HG02840 (cell line): ENCODE measurements at regions not wholly inside any gene's neighbourhood (a gene's known extent, or its start where the extent isn't known, plus 50 kb on each side); places are given as distances from the start of the nearest gene placed in this dataset.
"Not testable (repeated sequence)": the region's sequence is repeated elsewhere in the genome, so short reads cannot be mapped to it uniquely, and the experiment has no call there.

Experiments used
- ATAC-seq: cut with Tn5 transposase; IDR thresholded peaks from one replicate; pipeline ENCODE4 v1.9.1; 2021; ENCODE audit warnings: mild to moderate bottlenecking, moderate library complexity, moderate number of reproducible peaks; ENCODE audit not compliant: unreplicated experiment, low FRiP score

DNA sequence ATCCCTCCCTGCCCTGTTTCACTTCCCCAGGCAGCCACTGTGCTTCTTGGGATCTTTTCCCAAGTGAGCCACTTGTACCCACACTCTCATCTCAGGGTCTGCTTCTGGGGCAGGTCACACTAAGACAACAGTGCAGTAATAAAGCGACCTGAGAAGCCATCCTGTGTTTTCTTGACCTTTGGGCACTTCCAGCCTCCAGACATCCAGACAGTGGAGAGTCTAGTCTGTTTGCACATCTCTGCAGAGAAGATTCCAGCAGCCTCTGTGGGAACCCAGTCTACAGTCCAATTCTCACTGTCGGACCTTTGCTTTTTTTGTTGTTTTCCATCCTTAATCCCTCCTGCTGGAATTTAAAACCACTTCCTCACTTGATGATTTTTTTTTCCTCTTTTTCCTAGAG lies 50.3 kb upstream of the ATP6AP2 start:
- no peak for ATAC-seq

DNA sequence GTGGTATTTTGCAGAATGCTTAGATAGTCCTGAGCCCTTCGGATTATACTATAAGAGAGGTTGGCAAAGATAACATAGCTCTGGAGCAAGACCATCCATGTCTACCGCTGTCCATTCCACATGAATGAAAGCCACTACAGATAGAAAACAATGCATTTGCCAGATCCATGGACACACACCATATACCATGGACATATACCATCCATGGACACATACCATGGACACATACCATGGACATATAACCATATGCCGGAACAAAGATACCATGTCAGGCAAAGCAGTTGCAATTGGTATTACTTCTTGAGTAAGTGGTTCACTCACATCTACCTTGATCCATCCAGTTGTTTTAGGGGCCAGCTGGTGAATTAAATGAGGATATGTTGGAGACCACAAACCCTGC lies 53.2 kb upstream of the ATP6AP2 start:
- ATAC-seq: no peak

DNA sequence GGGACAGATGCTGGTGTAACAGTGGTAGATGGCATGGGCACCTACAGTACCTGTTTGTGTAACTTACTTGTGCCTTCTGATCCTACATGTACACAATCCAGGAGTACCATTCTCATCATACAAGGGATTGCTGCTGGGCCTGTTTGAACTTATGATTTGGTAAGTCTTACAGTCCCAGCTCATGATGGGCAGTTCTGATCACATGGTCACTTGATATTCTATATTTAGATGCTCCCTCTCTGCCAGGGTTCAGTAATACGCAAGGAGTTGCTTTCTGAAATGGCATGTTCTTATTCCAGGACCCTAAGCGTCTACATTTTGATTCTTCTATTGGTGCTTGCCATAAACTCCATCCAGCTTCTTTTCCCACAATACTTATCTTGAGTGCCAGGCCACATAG lies 54.4 kb upstream of the ATP6AP2 start:
- no peak for ATAC-seq

DNA sequence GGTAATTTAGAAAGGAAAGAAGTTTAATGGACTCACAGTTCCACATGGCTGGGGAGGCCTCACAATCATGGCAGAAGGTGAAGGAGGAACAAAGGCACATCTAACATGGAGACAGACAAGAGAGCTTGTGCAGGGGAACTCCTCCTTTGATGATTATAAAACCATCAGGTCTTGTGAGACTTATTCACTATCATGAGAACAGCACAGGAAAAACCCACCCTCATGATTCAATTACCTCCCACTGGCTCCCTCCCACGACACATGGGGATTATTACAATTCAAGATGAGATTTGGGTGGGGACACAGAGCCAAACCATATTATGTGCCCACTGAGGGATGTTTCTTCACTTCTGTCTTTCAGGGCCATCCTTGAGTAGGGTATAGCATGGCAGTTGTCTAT lies 54.9 kb upstream of the ATP6AP2 start:
- not testable (repeated sequence) for ATAC-seq

DNA sequence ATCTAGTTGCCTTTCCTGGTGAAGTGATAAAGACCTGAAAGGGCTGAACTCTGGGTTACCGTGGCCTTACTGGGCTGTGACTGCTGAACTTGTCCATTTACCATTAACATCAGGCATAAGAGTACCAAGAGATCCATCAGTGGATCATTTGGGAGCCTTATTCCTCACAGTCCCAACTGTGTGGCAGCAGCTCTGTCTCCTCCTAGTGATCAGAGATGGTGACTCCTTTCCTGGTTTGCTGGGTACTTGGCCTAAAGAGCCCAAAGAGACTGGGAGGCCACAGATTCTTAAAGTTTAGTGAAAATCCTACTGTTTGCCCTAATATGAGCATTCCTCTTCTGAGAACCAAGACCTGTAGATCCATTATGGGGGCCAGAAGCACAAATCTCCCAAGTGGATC lies 56.3 kb upstream of the ATP6AP2 start:
- no peak for ATAC-seq

GRCh38 chrX:40523852-40524251 lies 56.9 kb upstream of the ATP6AP2 start:
- ATAC-seq: no peak

DNA sequence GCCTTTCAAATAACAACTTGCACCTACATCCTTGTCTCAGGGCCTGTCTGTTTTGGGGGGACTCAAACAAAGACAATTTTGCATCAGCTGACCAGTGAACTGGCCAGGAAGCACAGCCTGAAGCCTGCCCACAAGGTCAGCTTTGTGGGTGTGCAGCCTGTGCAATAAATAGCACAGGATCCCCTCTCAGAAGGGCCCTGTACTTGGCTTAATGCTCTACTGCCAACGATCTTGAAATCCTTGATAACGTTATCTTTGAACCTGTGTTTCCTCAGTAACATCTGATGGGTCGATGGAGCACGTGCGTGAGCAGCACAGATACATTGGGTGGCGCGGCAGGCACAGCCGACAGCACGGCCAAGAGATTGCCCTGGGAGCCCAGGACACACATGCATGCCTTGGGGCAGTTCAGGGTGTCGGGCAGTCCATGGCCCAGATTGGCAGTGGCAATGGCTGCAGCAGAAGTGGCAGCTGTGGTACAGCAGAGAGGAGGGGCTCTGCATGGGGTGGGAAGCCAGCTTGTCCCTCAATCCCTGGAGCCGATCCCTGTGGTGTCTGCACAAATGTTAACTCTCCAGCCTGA lies 58.8 kb upstream of the ATP6AP2 start:
- ATAC-seq: no peak

DNA sequence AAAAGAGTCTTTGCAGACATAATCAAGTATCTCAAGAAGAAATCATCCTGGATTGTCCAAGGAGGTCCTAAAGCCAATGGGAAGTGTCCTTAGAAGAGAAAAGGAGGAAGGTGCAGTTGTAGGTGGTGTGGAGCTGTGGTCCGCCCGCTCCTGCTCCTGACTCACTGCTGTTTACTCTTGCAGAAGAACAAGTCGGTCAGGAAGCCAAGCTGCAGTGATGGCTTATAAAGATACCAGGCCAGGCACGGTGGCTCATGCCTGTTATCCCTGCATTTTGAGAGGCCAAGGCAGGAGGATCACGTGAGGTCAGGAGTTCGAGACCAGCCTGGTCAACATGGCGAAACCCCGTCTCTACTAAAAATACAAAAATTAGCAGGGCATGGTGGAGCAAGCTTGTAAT lies 66.4 kb upstream of the ATP6AP2 start:
- ATAC-seq: no peak

GRCh38 chrX:40513835-40514234 lies 66.9 kb upstream of the ATP6AP2 start:
- ATAC-seq: no peak

DNA sequence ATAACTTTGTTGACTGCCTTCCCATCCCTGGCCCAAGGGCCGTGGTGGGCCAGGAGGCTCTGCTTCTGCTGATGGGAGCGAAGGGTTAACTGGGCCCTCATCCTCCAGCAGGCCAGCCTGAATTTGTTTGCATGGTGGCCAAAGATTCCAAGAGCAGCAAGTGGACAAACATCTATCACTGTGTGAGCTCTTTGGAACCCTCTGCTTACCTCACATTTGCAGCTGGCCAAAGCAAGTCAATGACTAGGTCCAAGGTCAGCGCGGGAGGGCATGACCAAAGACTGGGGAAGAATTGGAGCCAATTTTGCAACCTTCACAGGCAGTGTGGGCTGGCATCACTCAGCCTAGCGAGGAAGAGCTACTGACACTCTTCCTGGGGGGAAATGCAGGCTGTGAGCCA lies 67.8 kb upstream of the ATP6AP2 start:
- ATAC-seq: no peak

- no peak for ATAC-seq
Observed at GRCh38 chrX:40511258-40511657, 69.5 kb upstream of the ATP6AP2 start.

GRCh38 chrX:40508560-40508959 lies 72.2 kb upstream of the ATP6AP2 start:
- ATAC-seq: no peak

DNA sequence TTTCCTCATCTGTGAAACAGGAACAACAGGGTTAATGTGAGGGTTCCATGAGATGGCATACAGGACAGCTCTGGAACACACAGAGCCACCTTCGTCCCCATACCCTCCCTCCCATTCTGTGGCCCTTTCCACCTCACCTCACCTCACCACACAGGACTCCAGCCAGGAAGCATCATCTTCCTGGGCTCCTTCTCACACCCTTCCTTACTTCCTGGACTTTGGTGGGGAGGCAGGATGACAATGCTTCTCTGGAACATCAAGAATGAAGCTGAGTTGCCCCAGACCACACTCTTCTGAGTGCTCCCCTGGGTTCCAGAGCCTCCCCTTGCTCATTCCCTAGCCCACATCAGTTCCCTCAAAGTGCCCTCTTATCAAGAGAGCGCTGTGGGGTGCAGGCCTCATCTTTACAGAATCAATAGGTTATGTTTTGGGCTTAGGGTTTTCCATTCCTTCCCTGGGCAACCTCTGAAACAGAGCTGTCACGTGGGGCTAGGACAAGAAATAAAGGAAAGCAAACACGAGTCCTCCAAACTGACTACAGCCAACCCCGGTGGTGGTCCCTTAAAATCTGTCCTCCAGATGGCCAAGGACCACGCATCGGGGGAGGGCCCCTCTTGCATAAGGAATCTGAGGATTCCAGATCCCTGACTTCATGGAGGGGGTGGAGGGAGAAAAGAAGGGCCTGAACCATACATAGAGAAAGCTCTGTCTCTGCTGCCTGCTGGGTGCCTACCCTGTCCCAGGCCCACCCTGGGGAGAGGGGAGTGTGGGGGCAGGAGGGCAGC lies 74.4 kb upstream of the ATP6AP2 start:
- no peak for ATAC-seq

DNA sequence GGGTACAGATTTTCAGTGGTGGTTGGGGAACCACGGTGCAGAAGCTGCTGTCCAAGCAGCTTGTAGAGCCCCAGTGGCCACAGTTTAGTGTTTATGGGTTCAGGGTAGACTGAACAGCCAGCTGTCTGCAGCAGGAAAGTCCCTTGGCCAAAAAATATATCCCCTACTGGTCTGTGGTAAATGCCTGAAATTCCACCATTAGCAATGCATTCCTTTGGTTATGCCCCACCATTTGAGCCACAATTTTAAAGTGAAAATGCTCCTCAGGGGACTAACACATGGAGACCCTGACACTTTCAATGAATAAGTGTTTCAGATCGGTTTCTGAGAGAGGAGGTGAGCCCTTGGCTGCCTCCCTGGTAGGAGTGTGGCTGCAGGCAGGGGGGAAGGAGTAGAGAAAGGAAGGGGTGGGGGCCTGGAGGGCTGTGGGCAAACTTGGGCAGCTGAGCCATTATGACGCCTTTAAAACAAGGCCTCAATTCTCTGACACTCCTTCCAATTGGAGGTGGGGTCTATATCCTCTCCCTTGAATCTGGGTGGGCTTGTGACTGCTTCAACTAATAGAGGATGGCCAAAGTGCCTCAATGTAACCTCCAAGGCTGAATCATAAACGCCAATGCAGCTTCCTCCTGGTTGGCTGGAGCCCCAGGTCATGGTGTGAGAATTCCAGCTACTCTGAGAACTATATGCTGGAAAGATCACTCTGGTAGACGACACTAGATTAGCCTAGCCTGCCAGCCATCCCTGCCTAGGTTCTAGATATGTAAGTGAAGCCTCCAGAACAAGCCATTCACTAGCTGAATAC lies 75.8 kb upstream of the ATP6AP2 start:
- ATAC-seq: no peak

GRCh38 chrX:40503094-40503493 lies 77.7 kb upstream of the ATP6AP2 start:
- ATAC-seq: no peak

- no peak for ATAC-seq
Observed at GRCh38 chrX:40502688-40503087, 78.1 kb upstream of the ATP6AP2 start.

DNA sequence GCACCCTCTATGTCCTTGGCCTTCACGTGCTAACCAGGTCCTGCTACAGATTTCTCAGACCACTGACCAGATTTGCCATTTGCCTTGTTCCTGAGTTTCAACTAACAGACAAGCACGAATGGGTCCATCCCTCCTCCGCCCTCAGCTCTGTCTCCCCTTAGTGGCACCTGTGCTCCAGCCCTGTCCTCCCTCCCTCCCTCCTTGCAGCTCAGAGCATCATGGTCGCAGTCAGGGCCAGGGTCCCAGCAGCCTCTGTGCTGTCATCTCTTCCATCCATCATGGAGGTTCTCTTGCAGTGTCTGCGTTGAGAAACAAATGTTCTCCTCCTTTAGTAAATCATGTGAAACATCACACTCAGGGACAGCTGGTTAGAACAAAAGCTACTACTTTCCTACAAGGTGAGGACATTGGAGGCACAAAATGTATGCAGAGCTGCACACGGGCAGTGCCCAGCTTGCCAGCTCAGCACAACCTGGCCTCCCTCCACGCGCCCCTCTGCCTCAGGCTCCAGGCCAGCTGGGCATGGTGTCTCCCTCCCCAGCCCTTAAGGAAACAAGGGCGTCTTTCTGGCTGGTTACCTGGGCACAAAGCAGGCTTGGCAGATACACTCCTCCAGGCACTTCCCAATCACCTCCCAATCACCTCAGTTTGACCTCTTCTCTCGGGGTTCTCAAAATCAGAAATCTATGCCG lies 79.5 kb upstream of the ATP6AP2 start:
- no peak for ATAC-seq

DNA sequence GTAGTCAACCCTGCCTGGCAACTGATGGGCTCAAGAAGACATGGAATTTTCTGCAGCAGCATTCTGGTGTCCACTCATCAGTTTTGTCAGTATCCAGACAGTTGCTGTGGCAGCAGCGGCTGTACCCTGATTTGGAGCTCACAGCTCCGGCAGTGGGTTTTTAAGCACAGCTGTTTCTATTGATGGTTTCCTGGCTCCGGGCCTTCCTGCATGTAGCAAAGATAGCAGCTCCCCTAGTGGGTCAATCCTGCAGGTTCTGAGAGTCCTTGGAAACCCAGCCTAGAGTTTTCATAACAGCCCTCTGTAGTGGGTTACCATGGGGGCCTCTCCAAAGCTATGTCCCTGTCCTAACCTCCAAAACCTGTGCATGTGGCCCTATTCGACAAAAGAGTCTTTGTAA lies 84.0 kb upstream of the ATP6AP2 start:
- ATAC-seq: no peak

GRCh38 chrX:40495659-40496058 lies 85.1 kb upstream of the ATP6AP2 start:
- no peak for ATAC-seq

DNA sequence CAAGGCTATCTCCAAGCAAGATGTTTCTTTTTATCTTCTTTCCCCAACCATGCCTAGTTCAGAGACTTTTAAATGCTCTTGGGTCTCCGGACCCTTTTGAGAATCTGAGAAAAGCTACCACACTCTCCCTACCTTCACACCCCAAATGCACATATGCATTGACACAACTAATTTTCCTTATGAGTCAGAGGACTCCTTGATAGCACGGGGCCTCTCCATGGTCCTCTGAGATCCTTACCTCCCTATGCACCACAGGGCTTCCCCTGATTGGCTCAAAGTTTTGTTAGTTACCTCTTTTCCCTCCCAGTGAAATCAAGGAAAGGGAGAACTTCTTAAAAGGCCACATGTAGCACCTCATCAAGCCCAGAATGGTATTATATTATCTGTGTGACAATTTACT lies 86.8 kb upstream of the ATP6AP2 start:
- ATAC-seq: no peak

- ATAC-seq: no peak
Observed at GRCh38 chrX:40488296-40488695, 92.5 kb upstream of the ATP6AP2 start.
